Astrocyte of the cerebellum (primary cell): ENCODE measurements at regions not wholly inside any gene's neighbourhood (a gene's known extent, or its start where the extent isn't known, plus 50 kb on each side); places are given as distances from the start of the nearest gene placed in this dataset.

ENCODE experiments used
- DNase-seq: peaks from one replicate; pipeline ENCODE4 v3.0.0-alpha.2; 2011; ENCODE audit warnings: low read depth
- H3K4me3 ChIP-seq: 2 replicates; pipeline ENCODE4 v1.5.1; 2011; ENCODE audit warnings: mild to moderate bottlenecking, low read depth, low read length, moderate library complexity
- in situ Hi-C: cut with HindIII; loops from 2 replicates; pipeline ENCODE4 v1.10.0; 2017; ENCODE audit warnings: low sequenced_read_pairs
- TF ChIP-seq, protein P1 (sequence below): IDR thresholded peaks from 2 replicates; pipeline ENCODE4 v1.5.1; 2012; ENCODE audit warnings: low read length, low read depth, moderate library complexity, mild to moderate bottlenecking; ENCODE audit errors: missing control alignments

GRCh38 chrX:36504625-36505024, 503.5 kb upstream of the FAM47C start:
- no peak overlapping the region for H3K4me3 ChIP-seq
- TF ChIP-seq, protein P1, sequence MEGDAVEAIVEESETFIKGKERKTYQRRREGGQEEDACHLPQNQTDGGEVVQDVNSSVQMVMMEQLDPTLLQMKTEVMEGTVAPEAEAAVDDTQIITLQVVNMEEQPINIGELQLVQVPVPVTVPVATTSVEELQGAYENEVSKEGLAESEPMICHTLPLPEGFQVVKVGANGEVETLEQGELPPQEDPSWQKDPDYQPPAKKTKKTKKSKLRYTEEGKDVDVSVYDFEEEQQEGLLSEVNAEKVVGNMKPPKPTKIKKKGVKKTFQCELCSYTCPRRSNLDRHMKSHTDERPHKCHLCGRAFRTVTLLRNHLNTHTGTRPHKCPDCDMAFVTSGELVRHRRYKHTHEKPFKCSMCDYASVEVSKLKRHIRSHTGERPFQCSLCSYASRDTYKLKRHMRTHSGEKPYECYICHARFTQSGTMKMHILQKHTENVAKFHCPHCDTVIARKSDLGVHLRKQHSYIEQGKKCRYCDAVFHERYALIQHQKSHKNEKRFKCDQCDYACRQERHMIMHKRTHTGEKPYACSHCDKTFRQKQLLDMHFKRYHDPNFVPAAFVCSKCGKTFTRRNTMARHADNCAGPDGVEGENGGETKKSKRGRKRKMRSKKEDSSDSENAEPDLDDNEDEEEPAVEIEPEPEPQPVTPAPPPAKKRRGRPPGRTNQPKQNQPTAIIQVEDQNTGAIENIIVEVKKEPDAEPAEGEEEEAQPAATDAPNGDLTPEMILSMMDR, result no peak
- no peak for DNase-seq
- in situ Hi-C loops, result no loop called here

GRCh38 chrX:36508042-36508441, 500.1 kb upstream of the FAM47C start:
- no peak overlapping the region for H3K4me3 ChIP-seq
- TF ChIP-seq, protein P1, result no peak
- in situ Hi-C loops, result no loop called here
- no peak for DNase-seq

DNA sequence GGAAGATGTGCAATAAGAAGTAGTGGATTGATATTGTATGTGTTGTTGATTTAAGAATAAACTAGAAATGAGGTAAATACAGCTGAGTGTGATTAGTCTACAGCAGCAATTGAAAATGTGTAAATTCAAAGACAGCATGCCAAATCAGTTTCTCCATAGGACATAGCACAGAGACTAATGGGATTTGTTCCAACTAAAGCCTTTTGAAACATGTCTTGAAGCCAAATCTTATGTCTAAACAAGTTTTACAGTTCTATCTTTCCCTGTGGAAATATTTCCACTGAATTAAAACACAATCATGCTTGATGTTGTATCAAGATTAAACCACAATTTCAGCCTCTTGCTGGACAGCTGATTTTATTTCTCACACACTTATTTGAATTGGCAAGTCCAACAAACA, 497.4 kb upstream of the FAM47C start:
- in situ Hi-C loops, result no loop called here
- TF ChIP-seq, protein P1, result no peak
- no peak for DNase-seq
- no peak overlapping the region for H3K4me3 ChIP-seq

- DNase-seq, result no peak
- no peak overlapping the region for H3K4me3 ChIP-seq
- TF ChIP-seq, protein P1, result no peak
- in situ Hi-C loops, result no loop called here
These were observed 479.5 kb upstream of the FAM47C start for GRCh38 chrX:36528661-36529060.

DNA sequence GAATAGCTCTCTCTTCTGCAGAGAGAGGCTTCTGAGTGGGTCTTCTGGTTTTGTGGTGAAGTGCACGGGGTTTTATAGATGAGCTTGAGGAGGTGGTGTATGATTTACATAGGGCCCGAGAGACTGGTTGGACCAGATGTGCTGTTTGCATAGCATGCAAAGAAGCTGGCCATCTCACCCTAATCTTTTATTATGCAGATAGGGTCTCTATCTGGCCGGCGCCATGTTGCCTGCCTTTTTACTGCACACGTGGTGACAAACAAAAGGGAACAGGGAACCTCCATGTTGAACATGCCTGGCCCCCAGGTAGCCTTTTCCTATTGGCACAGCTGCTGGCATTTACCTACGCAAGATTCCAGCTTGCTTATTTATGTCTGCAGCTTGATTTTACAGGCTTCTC, 473.3 kb upstream of the FAM47C start:
- no peak overlapping the region for H3K4me3 ChIP-seq
- no peak for DNase-seq
- in situ Hi-C loops, result no loop called here
- TF ChIP-seq, protein P1, result no peak

GRCh38 chrX:36543499-36543898, 464.7 kb upstream of the FAM47C start:
- H3K4me3 ChIP-seq, result no peak overlapping the region
- DNase-seq, result no peak
- TF ChIP-seq, protein P1, result no peak
- in situ Hi-C loops, result no loop called here

DNA sequence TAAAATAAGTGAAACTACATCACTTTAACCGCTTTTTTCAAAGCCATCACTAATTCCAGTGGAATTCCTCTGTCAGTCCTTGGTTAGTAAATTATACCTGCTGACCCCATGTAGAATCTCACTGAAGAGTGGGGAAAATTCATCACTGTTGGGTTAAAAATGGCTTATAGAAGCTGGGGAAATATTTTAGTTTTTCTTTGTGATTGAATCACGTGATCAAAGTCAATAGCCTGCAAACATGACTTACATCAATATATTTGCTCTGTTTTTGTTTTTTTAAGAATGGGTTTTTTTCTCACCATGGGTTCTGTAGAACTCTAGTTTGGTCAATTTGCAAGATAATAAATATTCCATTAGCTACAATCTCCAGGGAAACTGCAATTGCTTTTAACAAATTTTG, 445.2 kb upstream of the FAM47C start:
- in situ Hi-C loops, result no loop called here
- TF ChIP-seq, protein P1, result no peak
- H3K4me3 ChIP-seq, result no peak overlapping the region
- no peak for DNase-seq
